ENCODE measurements at regions not wholly inside any gene's neighbourhood (a gene's known extent, or its start where the extent isn't known, plus 50 kb on each side); places are given as distances from the start of the nearest gene placed in this dataset.

DNA sequence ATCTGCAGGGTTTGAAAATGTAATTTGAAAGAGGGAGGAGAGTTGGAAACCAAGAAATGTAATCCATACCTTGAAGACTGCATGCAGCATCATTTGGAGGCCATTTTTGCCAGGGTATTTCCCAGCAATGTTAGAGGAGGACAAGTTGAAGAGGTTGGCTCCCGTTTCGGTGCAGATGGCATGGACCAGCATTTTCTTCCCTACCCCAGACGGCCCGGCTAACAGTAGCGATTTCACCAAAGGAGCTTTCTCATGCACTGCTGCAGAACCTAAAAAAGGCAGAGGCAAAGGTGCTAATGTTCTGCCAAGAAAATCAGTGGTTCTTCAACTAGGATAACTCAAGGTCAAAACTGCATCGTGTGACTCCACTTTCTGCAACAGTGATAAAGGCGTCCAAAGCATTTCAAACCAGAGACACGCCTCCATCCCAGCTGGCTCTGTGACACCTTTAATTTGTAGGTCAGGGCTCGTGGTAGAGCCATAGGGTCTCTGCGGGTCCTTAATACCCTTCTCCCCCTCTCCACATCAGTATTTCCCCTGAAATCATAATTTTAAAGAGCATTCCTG lies 99.6 kb upstream of the ASB18 start:
- TF ChIP-seq CREB1 (IDR thresholded peaks at IDR 0.05; ENCODE audit: low read depth) (no peak), SMC3 (IDR thresholded peaks at IDR 0.05; ENCODE audit: borderline replicate concordance, low read length) (no peak)
- TF ChIP-seq, protein P1, sequence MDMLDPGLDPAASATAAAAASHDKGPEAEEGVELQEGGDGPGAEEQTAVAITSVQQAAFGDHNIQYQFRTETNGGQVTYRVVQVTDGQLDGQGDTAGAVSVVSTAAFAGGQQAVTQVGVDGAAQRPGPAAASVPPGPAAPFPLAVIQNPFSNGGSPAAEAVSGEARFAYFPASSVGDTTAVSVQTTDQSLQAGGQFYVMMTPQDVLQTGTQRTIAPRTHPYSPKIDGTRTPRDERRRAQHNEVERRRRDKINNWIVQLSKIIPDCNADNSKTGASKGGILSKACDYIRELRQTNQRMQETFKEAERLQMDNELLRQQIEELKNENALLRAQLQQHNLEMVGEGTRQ (IDR thresholded peaks at IDR 0.05; ENCODE audit: borderline replicate concordance, low read depth, low read length) = no peak
- TF ChIP-seq, protein P2, sequence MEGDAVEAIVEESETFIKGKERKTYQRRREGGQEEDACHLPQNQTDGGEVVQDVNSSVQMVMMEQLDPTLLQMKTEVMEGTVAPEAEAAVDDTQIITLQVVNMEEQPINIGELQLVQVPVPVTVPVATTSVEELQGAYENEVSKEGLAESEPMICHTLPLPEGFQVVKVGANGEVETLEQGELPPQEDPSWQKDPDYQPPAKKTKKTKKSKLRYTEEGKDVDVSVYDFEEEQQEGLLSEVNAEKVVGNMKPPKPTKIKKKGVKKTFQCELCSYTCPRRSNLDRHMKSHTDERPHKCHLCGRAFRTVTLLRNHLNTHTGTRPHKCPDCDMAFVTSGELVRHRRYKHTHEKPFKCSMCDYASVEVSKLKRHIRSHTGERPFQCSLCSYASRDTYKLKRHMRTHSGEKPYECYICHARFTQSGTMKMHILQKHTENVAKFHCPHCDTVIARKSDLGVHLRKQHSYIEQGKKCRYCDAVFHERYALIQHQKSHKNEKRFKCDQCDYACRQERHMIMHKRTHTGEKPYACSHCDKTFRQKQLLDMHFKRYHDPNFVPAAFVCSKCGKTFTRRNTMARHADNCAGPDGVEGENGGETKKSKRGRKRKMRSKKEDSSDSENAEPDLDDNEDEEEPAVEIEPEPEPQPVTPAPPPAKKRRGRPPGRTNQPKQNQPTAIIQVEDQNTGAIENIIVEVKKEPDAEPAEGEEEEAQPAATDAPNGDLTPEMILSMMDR (IDR thresholded peaks at IDR 0.05 in 2 of 3, conservative IDR thresholded peaks at IDR 0.05 in 1 of 3; ENCODE audit: control insufficient read depth in 2 of 3, extremely low read depth in 1 of 3, insufficient read depth in 1 of 3, low read depth in 3 of 3, low read length in 3 of 3) = no peak
